ENCODE measurements at regions not wholly inside any gene's neighbourhood (a gene's known extent, or its start where the extent isn't known, plus 50 kb on each side); places are given as distances from the start of the nearest gene placed in this dataset.
A peak's percentile ranks its signal among the peaks of the same experiment; 100 is the strongest.

DNA sequence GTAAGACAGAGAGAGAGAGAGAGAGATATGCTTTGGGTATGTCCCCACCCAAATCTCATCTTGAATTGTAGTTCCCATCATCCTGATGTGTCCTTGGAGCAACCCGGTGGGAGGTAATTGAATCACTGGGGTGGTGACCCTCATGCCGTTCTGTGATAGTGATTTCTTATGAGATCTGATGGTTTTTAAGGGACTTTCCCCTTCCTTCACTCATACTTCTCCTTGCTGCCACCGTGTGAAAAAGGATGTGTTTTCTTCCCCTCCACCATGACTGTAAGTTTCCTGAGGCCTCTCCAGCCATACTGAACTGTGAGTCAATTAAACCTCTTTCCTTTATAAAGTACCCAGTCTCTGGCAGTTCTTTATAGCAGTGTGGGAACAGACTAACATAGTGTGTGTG lies 60.3 kb downstream of the EOMES start:
- no peaks in the 10 kb centered on the region for H3K9me3 Mint-ChIP-seq
- H3K36me3 Mint-ChIP-seq (ENCODE audit: low read depth): no peaks in the 10 kb centered on the region
- no peak overlapping the region for H3K27ac Mint-ChIP-seq
- peaks cover 14% of the 10 kb centered on the region for H3K4me1 Mint-ChIP-seq
- H3K27me3 Mint-ChIP-seq: no peaks in the 10 kb centered on the region
- ChIA-PET CTCF (interaction anchor here (1.0 kb wide), 1 partner anchor 17 kb away, joined by 3 read pairs; no protein-coding TSS in a partner anchor), POLR2A (no interaction called here)
- no peak for DNase-seq
- no peak overlapping the region for H3K4me3 Mint-ChIP-seq

DNA sequence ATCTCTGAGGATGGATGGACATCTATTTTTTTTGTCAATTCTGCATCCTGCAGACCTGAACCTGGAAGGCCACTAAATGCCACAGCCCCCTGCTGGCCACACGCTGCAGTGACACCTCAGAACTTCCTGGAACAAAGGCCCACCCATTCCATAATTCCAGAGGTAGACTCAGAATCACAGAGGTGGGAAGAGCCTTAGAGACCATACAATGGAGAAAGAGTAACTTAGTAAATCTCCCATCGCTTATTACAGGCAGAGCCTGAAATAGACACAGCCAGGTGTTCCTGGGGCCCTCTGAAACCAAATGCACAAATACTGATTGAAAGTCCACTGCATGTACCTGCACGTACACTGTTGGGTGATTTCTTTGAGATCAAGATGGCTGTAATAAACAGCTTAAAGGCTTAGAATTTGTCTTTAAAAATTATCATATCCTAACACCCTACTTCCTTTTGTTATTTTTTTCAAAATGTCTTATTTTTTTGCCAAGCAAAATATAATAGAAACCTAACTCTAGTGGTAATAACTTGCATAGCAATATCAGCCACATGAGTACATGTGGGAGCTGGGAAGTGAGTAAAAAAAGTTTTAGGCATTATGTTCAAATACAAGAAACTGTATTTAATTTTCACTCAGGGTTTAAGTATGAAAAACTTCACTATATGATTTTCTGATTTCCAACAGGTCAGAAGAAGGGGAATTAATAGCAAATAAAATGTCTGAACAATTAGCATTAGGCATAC lies 62.7 kb downstream of the EOMES start:
- Mint-ChIP-seq H3K36me3 (ENCODE audit: low read depth) (no peaks in the 10 kb centered on the region), H3K27ac (no peak overlapping the region), H3K9me3 (peaks cover 5% of the 10 kb centered on the region), H3K4me1 (peaks cover 4% of the 10 kb centered on the region), H3K4me3 (no peak overlapping the region), H3K27me3 (no peaks in the 10 kb centered on the region)
- CTCF ChIA-PET: interaction anchor here (0.7 kb wide), 1 partner anchor 264 kb away, joined by 3 read pairs; no protein-coding TSS in a partner anchor
- POLR2A ChIA-PET: no interaction called here
- peak; percentile 33 for DNase-seq

GRCh38 chr3:27658741-27659140 lies 63.4 kb downstream of the EOMES start:
- H3K9me3 Mint-ChIP-seq: peaks cover 5% of the 10 kb centered on the region
- no peak overlapping the region for H3K27ac Mint-ChIP-seq
- H3K4me3 Mint-ChIP-seq: no peak overlapping the region
- no peak for DNase-seq
- no peaks in the 10 kb centered on the region for H3K36me3 Mint-ChIP-seq (ENCODE audit: low read depth)
- CTCF ChIA-PET: interaction anchor here (0.7 to 1.3 kb wide), 2 partner anchors 10 to 264 kb away, joined by 3 to 5 read pairs; no protein-coding TSS in a partner anchor
- no peaks in the 10 kb centered on the region for H3K27me3 Mint-ChIP-seq
- H3K4me1 Mint-ChIP-seq: peaks cover 4% of the 10 kb centered on the region
- POLR2A ChIA-PET: no interaction called here

DNA sequence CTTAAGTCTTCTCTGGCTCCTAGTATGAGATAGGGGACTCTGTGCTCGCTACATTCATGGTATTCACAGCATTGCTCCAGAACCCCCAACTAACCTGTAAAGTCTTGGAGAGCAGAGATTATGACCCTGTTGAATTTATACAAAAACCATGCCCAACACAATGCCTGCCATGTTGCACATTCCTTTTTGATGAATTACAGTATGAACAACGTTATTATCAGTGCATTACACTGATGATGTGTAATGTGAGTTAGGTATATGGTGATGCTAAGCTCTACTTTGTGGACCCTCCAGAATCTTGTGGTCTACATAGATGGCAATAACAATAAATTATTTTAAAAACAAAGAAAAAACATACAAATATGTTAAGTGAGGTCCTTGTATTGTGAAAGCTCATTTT lies 64.3 kb downstream of the EOMES start:
- H3K27ac Mint-ChIP-seq: no peak overlapping the region
- H3K9me3 Mint-ChIP-seq: peaks cover 5% of the 10 kb centered on the region
- POLR2A ChIA-PET: no interaction called here
- no peak overlapping the region for H3K4me3 Mint-ChIP-seq
- peaks cover 4% of the 10 kb centered on the region for H3K4me1 Mint-ChIP-seq
- H3K27me3 Mint-ChIP-seq: no peaks in the 10 kb centered on the region
- H3K36me3 Mint-ChIP-seq (ENCODE audit: low read depth): no peaks in the 10 kb centered on the region
- no peak for DNase-seq
- CTCF ChIA-PET: interaction anchor here (1.3 kb wide), 1 partner anchor 9 kb away, joined by 5 read pairs; no protein-coding TSS in a partner anchor

DNA sequence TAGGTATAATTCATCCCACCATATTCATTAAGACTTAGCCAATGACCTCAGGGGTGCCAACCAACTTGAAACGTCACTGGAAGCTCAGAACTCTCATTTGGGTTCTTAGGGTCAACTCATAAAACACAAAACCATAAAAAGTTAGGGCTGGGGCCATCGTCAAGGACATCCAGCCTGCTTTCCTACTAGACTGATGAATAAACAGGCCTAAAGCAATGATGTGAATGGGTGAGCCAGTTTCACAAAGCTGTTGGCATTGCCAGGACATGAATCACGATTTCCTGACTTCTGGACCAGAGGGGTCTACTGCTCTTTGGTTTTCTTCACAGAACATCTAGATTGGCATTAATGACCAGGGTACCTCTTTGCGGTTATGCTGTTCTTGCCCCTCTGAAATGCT lies 64.7 kb downstream of the EOMES start:
- DNase-seq: no peak
- Mint-ChIP-seq H3K4me1 (peaks cover 4% of the 10 kb centered on the region), H3K4me3 (no peak overlapping the region), H3K27me3 (no peaks in the 10 kb centered on the region), H3K9me3 (peaks cover 5% of the 10 kb centered on the region), H3K36me3 (ENCODE audit: low read depth) (no peaks in the 10 kb centered on the region), H3K27ac (no peak overlapping the region)
- POLR2A ChIA-PET: no interaction called here
- CTCF ChIA-PET: interaction anchor here (1.3 kb wide), 1 partner anchor 9 kb away, joined by 5 read pairs; no protein-coding TSS in a partner anchor

GRCh38 chr3:27656790-27657189 lies 65.3 kb downstream of the EOMES start:
- ChIA-PET CTCF (no interaction called here), POLR2A (no interaction called here)
- no peak overlapping the region for H3K27ac Mint-ChIP-seq
- no peak for DNase-seq
- no peaks in the 10 kb centered on the region for H3K27me3 Mint-ChIP-seq
- H3K36me3 Mint-ChIP-seq (ENCODE audit: low read depth): no peaks in the 10 kb centered on the region
- H3K4me3 Mint-ChIP-seq: no peak overlapping the region
- peaks cover 2% of the 10 kb centered on the region for H3K4me1 Mint-ChIP-seq
- peaks cover 5% of the 10 kb centered on the region for H3K9me3 Mint-ChIP-seq

GRCh38 chr3:27655547-27655946 lies 66.6 kb downstream of the EOMES start:
- H3K36me3 Mint-ChIP-seq (ENCODE audit: low read depth): no peaks in the 10 kb centered on the region
- ChIA-PET POLR2A (no interaction called here), CTCF (no interaction called here)
- H3K27ac Mint-ChIP-seq: no peak overlapping the region
- no peak for DNase-seq
- peaks cover 2% of the 10 kb centered on the region for H3K27me3 Mint-ChIP-seq
- no peak overlapping the region for H3K4me3 Mint-ChIP-seq
- no peaks in the 10 kb centered on the region for H3K4me1 Mint-ChIP-seq
- peaks cover 5% of the 10 kb centered on the region for H3K9me3 Mint-ChIP-seq

- CTCF ChIA-PET: interaction anchor here (0.6 to 0.8 kb wide), 2 partner anchors 8 to 22 kb away, joined by 3 to 4 read pairs; no protein-coding TSS in a partner anchor
- POLR2A ChIA-PET: no interaction called here
- H3K27me3 Mint-ChIP-seq: peaks cover 2% of the 10 kb centered on the region
Measured at GRCh38 chr3:27653803-27654558, 68.1 kb downstream of the EOMES start.

GRCh38 chr3:27649277-27649676 lies 72.8 kb downstream of the EOMES start:
- Mint-ChIP-seq H3K27ac (no peak overlapping the region), H3K4me1 (no peaks in the 10 kb centered on the region), H3K36me3 (ENCODE audit: low read depth) (no peaks in the 10 kb centered on the region), H3K9me3 (no peaks in the 10 kb centered on the region), H3K27me3 (peaks cover 3% of the 10 kb centered on the region), H3K4me3 (no peak overlapping the region)
- CTCF ChIA-PET: interaction anchor here (0.6 to 1.7 kb wide), 2 partner anchors 9 to 283 kb away, joined by 4 to 5 read pairs; no protein-coding TSS in a partner anchor
- POLR2A ChIA-PET: no interaction called here
- DNase-seq: no peak

More at GRCh38 chr3:27653803-27654558, 68.1 kb downstream of the EOMES start:
- Mint-ChIP-seq H3K36me3 (ENCODE audit: low read depth) (no peaks in the 10 kb centered on the region), H3K4me1 (no peaks in the 10 kb centered on the region), H3K27ac (no peak overlapping the region), H3K9me3 (peaks cover 5% of the 10 kb centered on the region), H3K4me3 (no peak overlapping the region)
- DNase-seq: no peak

DNA sequence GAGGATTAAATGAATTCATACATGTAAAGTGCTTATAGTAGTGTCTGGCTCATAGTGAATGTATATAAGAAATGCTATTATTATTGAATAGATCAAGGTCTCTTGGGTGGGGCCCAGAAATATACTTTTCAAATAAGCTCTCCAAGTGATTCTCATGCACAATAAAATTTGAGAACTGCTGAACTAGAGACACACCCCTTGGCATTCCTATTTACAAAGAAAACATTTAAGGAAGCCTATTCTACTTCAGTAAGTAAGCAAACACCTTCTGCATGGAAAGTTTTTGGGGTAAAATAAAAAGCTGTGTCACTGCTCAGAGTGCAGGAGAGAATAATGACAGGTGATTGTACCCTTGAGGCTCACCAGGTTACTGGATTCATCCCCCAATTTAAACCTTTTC lies 75.2 kb downstream of the EOMES start:
- Mint-ChIP-seq H3K9me3 (no peaks in the 10 kb centered on the region), H3K36me3 (ENCODE audit: low read depth) (no peaks in the 10 kb centered on the region), H3K27ac (no peak overlapping the region), H3K4me3 (no peak overlapping the region), H3K4me1 (no peaks in the 10 kb centered on the region), H3K27me3 (peaks cover 10% of the 10 kb centered on the region)
- DNase-seq: no peak
- ChIA-PET CTCF (interaction anchor here (0.6 to 1.2 kb wide), 2 partner anchors 8 to 35 kb away, joined by 4 read pairs; no protein-coding TSS in a partner anchor), POLR2A (no interaction called here)

- peaks cover 4% of the 10 kb centered on the region for H3K36me3 Mint-ChIP-seq (ENCODE audit: low read depth)
- no peaks in the 10 kb centered on the region for H3K9me3 Mint-ChIP-seq
- H3K4me1 Mint-ChIP-seq: peaks cover 3% of the 10 kb centered on the region
- DNase-seq: no peak
- no peak overlapping the region for H3K4me3 Mint-ChIP-seq
- H3K27ac Mint-ChIP-seq: no peak overlapping the region
- ChIA-PET POLR2A (no interaction called here), CTCF (interaction anchor here (0.6 kb wide), 2 partner anchors 119 to 181 kb away, joined by 3 read pairs; no protein-coding TSS in a partner anchor)
- H3K27me3 Mint-ChIP-seq: peaks cover 8% of the 10 kb centered on the region
Measured at GRCh38 chr3:27644941-27645340, 77.2 kb downstream of the EOMES start.

DNA sequence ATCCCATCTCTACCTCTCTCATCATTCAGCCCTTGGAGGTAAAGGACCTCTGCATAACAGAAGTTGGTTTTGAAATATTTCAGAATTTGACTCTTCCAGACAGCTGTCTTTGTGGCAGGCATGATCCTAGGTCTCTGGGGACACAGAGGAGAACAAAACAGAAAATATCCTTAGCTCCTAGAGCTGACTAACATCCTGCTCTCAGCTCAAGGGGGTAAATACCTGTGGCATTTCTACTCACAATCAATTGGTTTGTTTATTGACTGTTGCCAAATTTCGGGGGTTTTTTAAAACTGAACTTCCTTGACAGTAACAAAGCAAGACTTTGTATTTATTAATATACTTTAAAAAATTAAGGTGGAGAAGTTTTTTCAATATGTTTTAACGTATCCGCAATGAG lies 78.8 kb downstream of the EOMES start:
- Mint-ChIP-seq H3K9me3 (no peaks in the 10 kb centered on the region), H3K4me3 (no peak overlapping the region), H3K4me1 (peaks cover 13% of the 10 kb centered on the region), H3K27me3 (peaks cover 8% of the 10 kb centered on the region), H3K27ac (no peak overlapping the region), H3K36me3 (ENCODE audit: low read depth) (peaks cover 9% of the 10 kb centered on the region)
- ChIA-PET POLR2A (no interaction called here), CTCF (interaction anchor here (0.5 to 1.5 kb wide), 2 partner anchors 10 to 264 kb away, joined by 4 read pairs; no protein-coding TSS in a partner anchor)
- no peak for DNase-seq

GRCh38 chr3:27642796-27643195 lies 79.3 kb downstream of the EOMES start:
- CTCF ChIA-PET: interaction anchor here (0.5 to 1.5 kb wide), 2 partner anchors 10 to 263 kb away, joined by 4 read pairs; no protein-coding TSS in a partner anchor
- Mint-ChIP-seq H3K36me3 (ENCODE audit: low read depth) (peaks cover 9% of the 10 kb centered on the region), H3K4me1 (peaks cover 16% of the 10 kb centered on the region), H3K9me3 (no peaks in the 10 kb centered on the region), H3K27me3 (peaks cover 7% of the 10 kb centered on the region), H3K27ac (no peak overlapping the region), H3K4me3 (no peak overlapping the region)
- POLR2A ChIA-PET: no interaction called here
- DNase-seq: no peak

All from activated CD4-positive, alpha-beta T cell treated with anti-CD3 and anti-CD28 coated beads, Interleukin-2, amount 10 ng/mL, durations not matched to agents 7 days and 5 days (primary cell).